Right lobe of liver (tissue), 6 donors: ENCODE measurements at regions not wholly inside any gene's neighbourhood (a gene's known extent, or its start where the extent isn't known, plus 50 kb on each side); places are given as distances from the start of the nearest gene placed in this dataset.

Source experiments
- ATAC-seq, 4 donors: fragments of 200-7000 bp; cut with Tn5 transposase; one replicate each; pipeline ENCODE4 v1.9.1; 2020; ENCODE audit warnings: mild to moderate bottlenecking in 4 of 4, moderate library complexity in 4 of 4
- DNase-seq, 3 donors: peaks; one replicate each; pipeline ENCODE4 v3.0.0-alpha.2; 2020
- H3K27ac ChIP-seq, 3 donors: fragments of 200-600 bp; one replicate each; pipeline ENCODE4 v1.8.0; 2022
- H3K27me3 ChIP-seq, 2 donors: fragments of 200-600 bp; one replicate each; pipeline ENCODE4 v1.8.0; 2022
- H3K36me3 ChIP-seq, 4 donors: fragments of 200-600 bp; sonication (generic) in 1 of 4; one replicate each; pipeline versions ENCODE4 v1.5.1 to v1.8.0; 2017 to 2022; ENCODE audit warnings: control low read depth in 1 of 4
- H3K4me1 ChIP-seq, 4 donors: fragments of 200-600 bp; sonication (generic) in 1 of 4; one replicate each; pipeline versions ENCODE4 v1.5.1 to v1.8.0; 2017 to 2022; ENCODE audit warnings: control low read depth in 1 of 4
- H3K4me3 ChIP-seq, 3 donors: fragments of 200-600 bp; one replicate each; pipeline ENCODE4 v1.8.0; 2022
- H3K9me3 ChIP-seq, 4 donors: fragments of 200-600 bp; sonication (generic) in 1 of 4; one replicate each; pipeline versions ENCODE4 v1.5.1 to v1.8.0; 2017 to 2022; ENCODE audit warnings: control low read depth in 1 of 4
- CTCF ChIP-seq, 4 donors: fragments of 200-600 bp in 3 of 4; fragments of 450-650 bp in 1 of 4; IDR thresholded peaks; one replicate each; pipeline versions ENCODE4 v1.5.1 to v1.8.0; 2016 to 2022; ENCODE audit warnings: antibody characterized with exemption in 4 of 4, mild to moderate bottlenecking in 2 of 4
- POLR2A ChIP-seq: fragments of 450-650 bp; IDR thresholded peaks from one replicate; pipeline ENCODE4 v1.6.1; 2017; ENCODE audit warnings: antibody characterized with exemption, mild to moderate bottlenecking
- WGBS: methylation state at CpG from one replicate; pipeline ENCODE4 v1.1.6; 2018; ENCODE audit warnings: low coverage, low lambda C conversion rate; ENCODE audit not compliant: insufficient coverage; ENCODE audit errors: missing lambda C conversion rate; 5-methylcytosine and 5-hydroxymethylcytosine counted together
- intact Hi-C, 2 donors: fragments of 100-400 bp; cut with DNase I; formaldehyde crosslinking; loops; one replicate each; pipeline versions ENCODE4 v1.11.2 to v1.14.1; 2022
- donor health status: DM: no; HTN: yes; CAD: no.
- donor health status: DM: no; HTN: no; CAD: no.
- donor health status: DM: no; HTN: no; CAD: no.
- donor health status: DM: no; HTN: yes; CAD: no.
- donor health status: DM: no; HTN: yes; CAD: no.

- no peak overlapping the region for H3K4me3 ChIP-seq
- peak in 1 of 4 donors; percentile 29 for ATAC-seq
- WGBS = 16% methylated on average over 2 of the region's 3 CpGs
- no peaks in the 10 kb centered on the region for H3K4me1 ChIP-seq
- no peak for TF ChIP-seq CTCF (IDR thresholded peaks at IDR 0.05)
- no peak for TF ChIP-seq POLR2A
- no peak overlapping the region for H3K27ac ChIP-seq
- H3K9me3 ChIP-seq = no peaks in the 10 kb centered on the region
- no peak for DNase-seq
- intact Hi-C loops = no loop called here
- H3K36me3 ChIP-seq = no peaks in the 10 kb centered on the region
- H3K27me3 ChIP-seq = no peaks in the 10 kb centered on the region
These were observed 177.2 kb upstream of the INHBA start for GRCh38 chr7:41880107-41880506.

GRCh38 chr7:41879403-41879802, 176.5 kb upstream of the INHBA start:
- Histone ChIP-seq H3K36me3 (no peaks in the 10 kb centered on the region), H3K4me1 (no peaks in the 10 kb centered on the region), H3K27me3 (no peaks in the 10 kb centered on the region), H3K4me3 (no peak overlapping the region), H3K9me3 (no peaks in the 10 kb centered on the region), H3K27ac (no peak overlapping the region)
- WGBS = 65% methylated on average over 5 of the region's 5 CpGs
- ATAC-seq = no peak
- TF ChIP-seq POLR2A (no peak), CTCF (IDR thresholded peaks at IDR 0.05) (no peak)
- intact Hi-C loops = no loop called here
- no peak for DNase-seq

GRCh38 chr7:41878309-41879295, 175.7 kb upstream of the INHBA start:
- 41% methylated on average over 7 of the region's 7 CpGs for WGBS
- Histone ChIP-seq H3K4me1 (no peaks in the 10 kb centered on the region), H3K27me3 (no peaks in the 10 kb centered on the region), H3K9me3 (no peaks in the 10 kb centered on the region), H3K27ac (no peak overlapping the region), H3K36me3 (no peaks in the 10 kb centered on the region), H3K4me3 (no peak overlapping the region)
- no peak for DNase-seq
- TF ChIP-seq CTCF (IDR thresholded peaks at IDR 0.05) (no peak), POLR2A (no peak)
- intact Hi-C loops = no loop called here
- ATAC-seq = no peak

GRCh38 chr7:41877118-41877517, 174.2 kb upstream of the INHBA start:
- DNase-seq (no peak), ATAC-seq (no peak)
- Histone ChIP-seq H3K27ac (no peak overlapping the region), H3K36me3 (no peaks in the 10 kb centered on the region), H3K27me3 (no peaks in the 10 kb centered on the region), H3K4me3 (no peak overlapping the region), H3K9me3 (no peaks in the 10 kb centered on the region), H3K4me1 (no peaks in the 10 kb centered on the region)
- TF ChIP-seq POLR2A (no peak), CTCF (IDR thresholded peaks at IDR 0.05) (no peak)
- 49% methylated on average over 3 of the region's 7 CpGs for whole genome bisulfite sequencing
- intact Hi-C loops = no loop called here
